H1 (cell line): ENCODE measurements at regions not wholly inside any gene's neighbourhood (a gene's known extent, or its start where the extent isn't known, plus 50 kb on each side); places are given as distances from the start of the nearest gene placed in this dataset.

Experiments
- CTCF ChIA-PET: fragments of 300-600 bp; sonication (Branson Sonifier 250); formaldehyde crosslinking; loops from one replicate; lab custom pipeline; 2021; ENCODE audit not compliant: partially characterized antibody; lab: Charles Lee
- POLR2A ChIA-PET: fragments of 300-600 bp; sonication (Branson Sonifier 250); formaldehyde crosslinking; loops from one replicate; lab custom pipeline; 2021; ENCODE audit warnings: inconsistent platforms; ENCODE audit not compliant: partially characterized antibody; lab: Charles Lee
- DNase-seq, 2 experiments: peaks; one replicate each; pipeline versions ENCODE4 v3.0.0 to v3.0.0-alpha.2; 2010 to 2022; ENCODE audit warnings: low spot score in 2 of 2, low read depth in 1 of 2, mixed read lengths in 1 of 2
- FAIRE-seq: peaks from 2 replicates; lab custom pipeline; 2011; peaks lifted over from hg19 to GRCh38; lab: Jason Lieb, UNC
- H2AFZ ChIP-seq: 2 replicates; pipeline ENCODE4 v1.8.1; 2012; ENCODE audit warnings: low read length, inconsistent platforms
- H2AK5ac ChIP-seq: 2 replicates; pipeline ENCODE4 v1.6.1; 2013; ENCODE audit warnings: low read depth, low read length
- H2BK120ac ChIP-seq: replicated peaks from 2 replicates; pipeline ENCODE3; 2013; ENCODE audit warnings: low read depth, low read length, inconsistent platforms
- H2BK12ac ChIP-seq: 2 replicates; pipeline ENCODE4 v1.6.1; 2013; ENCODE audit warnings: low read depth, low read length
- H2BK15ac ChIP-seq: 2 replicates; pipeline ENCODE4 v1.6.1; 2013; ENCODE audit warnings: low read length
- H2BK20ac ChIP-seq: 2 replicates; pipeline ENCODE4 v1.6.1; 2013; ENCODE audit warnings: low read length
- H2BK5ac ChIP-seq: 2 replicates; pipeline ENCODE4 v1.6.1; 2013; ENCODE audit warnings: low read depth, low read length
- H3K14ac ChIP-seq: 2 replicates; pipeline ENCODE4 v1.6.1; 2013; ENCODE audit warnings: inconsistent platforms; ENCODE audit not compliant: insufficient read length
- H3K18ac ChIP-seq: 2 replicates; pipeline ENCODE4 v1.6.1; 2013; ENCODE audit warnings: low read length; ENCODE audit errors: extremely low read depth
- H3K23ac ChIP-seq: 2 replicates; pipeline ENCODE4 v1.6.1; 2013; ENCODE audit warnings: inconsistent platforms; ENCODE audit not compliant: insufficient read length
- H3K23me2 ChIP-seq: 2 replicates; pipeline ENCODE4 v1.6.1; 2013; ENCODE audit warnings: low read depth, low read length
- H3K27ac ChIP-seq: 2 replicates; pipeline ENCODE4 v1.6.1; 2011; ENCODE audit warnings: low read depth, low read length, inconsistent platforms
- H3K27me3 ChIP-seq, 4 experiments: replicated peaks in 1 of 4; 1 replicate in 1 of 4; 2 replicates in 3 of 4; pipeline versions ENCODE4 v1.6.1 to v1.8.1; 2011 to 2013; ENCODE audit warnings: low read length in 3 of 4, mild to moderate bottlenecking in 3 of 4, inconsistent platforms in 2 of 4, mixed read lengths in 2 of 4, moderate library complexity in 1 of 4; ENCODE audit not compliant: control insufficient read depth in 3 of 4, insufficient read depth in 3 of 4; ENCODE audit errors: extremely low read depth in 1 of 4
- H3K36me3 ChIP-seq, 4 experiments: 2 replicates each; pipeline versions ENCODE4 v1.6.1 to v1.8.1; 2011 to 2013; ENCODE audit warnings: mild to moderate bottlenecking in 4 of 4, low read length in 3 of 4, moderate library complexity in 2 of 4, control low read depth in 1 of 4, inconsistent platforms in 1 of 4; ENCODE audit not compliant: insufficient read depth in 4 of 4, control insufficient read depth in 2 of 4
- H3K4ac ChIP-seq: replicated peaks from 2 replicates; pipeline ENCODE3; 2013; ENCODE audit warnings: low read length, low read depth, mixed read lengths, inconsistent platforms; ENCODE audit not compliant: insufficient read length
- H3K4me1 ChIP-seq, 4 experiments: replicated peaks in 1 of 4; 1 replicate in 1 of 4; 2 replicates in 3 of 4; pipeline versions ENCODE4 v1.6.1 to v1.8.1; 2011 to 2013; ENCODE audit warnings: low read length in 3 of 4, inconsistent platforms in 2 of 4, mixed read lengths in 1 of 4; ENCODE audit not compliant: insufficient read depth in 4 of 4, control insufficient read depth in 3 of 4
- H3K4me2 ChIP-seq, 2 experiments: 2 replicates each; pipeline versions ENCODE4 v1.6.1 to v1.8.1; 2011 to 2013; ENCODE audit warnings: low read depth in 2 of 2, low read length in 2 of 2, control low read depth in 1 of 2, inconsistent platforms in 1 of 2, mild to moderate bottlenecking in 1 of 2; ENCODE audit not compliant: insufficient read depth in 1 of 2
- H3K4me3 ChIP-seq, 4 experiments: fragments of 200-600, 300-600 bp in 1 of 4; sonication (generic), shearing (Covaris generic), sonication (Bioruptor Twin) in 1 of 4; 2 replicates each; pipeline versions ENCODE4 v1.5.1 to v1.8.1; 2011 to 2016; ENCODE audit warnings: low read length in 4 of 4, low read depth in 3 of 4, control low read depth in 2 of 4, inconsistent platforms in 2 of 4, mild to moderate bottlenecking in 2 of 4, mixed read lengths in 1 of 4, moderate library complexity in 1 of 4; ENCODE audit not compliant: insufficient read depth in 2 of 4; ENCODE audit errors: extremely low read depth in 1 of 4
- H3K56ac ChIP-seq: replicated peaks from 2 replicates; pipeline ENCODE3; 2013; ENCODE audit warnings: low read depth, mild to moderate bottlenecking, mixed read lengths, low read length, inconsistent platforms; ENCODE audit not compliant: insufficient read length
- H3K79me1 ChIP-seq: 2 replicates; pipeline ENCODE4 v1.6.1; 2013; ENCODE audit warnings: low read depth, low read length, control low read depth
- H3K79me2 ChIP-seq, 2 experiments: 2 replicates each; pipeline versions ENCODE4 v1.6.1 to v1.8.1; 2012 to 2013; ENCODE audit warnings: low read length in 2 of 2, mild to moderate bottlenecking in 2 of 2, inconsistent platforms in 1 of 2; ENCODE audit not compliant: insufficient read depth in 2 of 2, control insufficient read depth in 1 of 2
- H3K9ac ChIP-seq, 4 experiments: replicated peaks in 1 of 4; 1 replicate in 1 of 4; 2 replicates in 3 of 4; pipeline versions ENCODE4 v1.6.1 to v1.8.1; 2011 to 2013; ENCODE audit warnings: low read depth in 3 of 4, low read length in 3 of 4, control low read depth in 2 of 4, mild to moderate bottlenecking in 2 of 4, moderate library complexity in 2 of 4, inconsistent platforms in 1 of 4; ENCODE audit errors: extremely low read depth in 1 of 4
- H3K9me3 ChIP-seq, 2 experiments: 2 replicates each; pipeline versions ENCODE4 v1.6.1 to v1.8.1; 2012 to 2013; ENCODE audit warnings: mild to moderate bottlenecking in 2 of 2, moderate library complexity in 2 of 2, control low read depth in 1 of 2, inconsistent platforms in 1 of 2, low read depth in 1 of 2, low read length in 1 of 2, mixed read lengths in 1 of 2; ENCODE audit not compliant: insufficient read depth in 2 of 2
- H4K20me1 ChIP-seq, 2 experiments: replicated peaks in 1 of 2; 2 replicates each; pipeline versions ENCODE3 to v1.8.1; 2011 to 2013; ENCODE audit warnings: inconsistent platforms in 2 of 2, low read length in 2 of 2, mild to moderate bottlenecking in 1 of 2; ENCODE audit not compliant: insufficient read depth in 2 of 2, control insufficient read depth in 1 of 2
- H4K5ac ChIP-seq: 2 replicates; pipeline ENCODE4 v1.6.1; 2013; ENCODE audit warnings: low read length, low read depth, mixed read lengths, inconsistent platforms; ENCODE audit not compliant: insufficient read length
- H4K8ac ChIP-seq: 2 replicates; pipeline ENCODE4 v1.8.0; 2013; ENCODE audit warnings: mild to moderate bottlenecking, moderate library complexity, low read length, inconsistent platforms; ENCODE audit not compliant: insufficient read depth; ENCODE audit errors: extremely low read depth
- H4K91ac ChIP-seq: replicated peaks from 2 replicates; pipeline ENCODE3; 2013; ENCODE audit warnings: low read length, mixed read lengths, inconsistent platforms; ENCODE audit not compliant: insufficient read length
- HDAC6 ChIP-seq: IDR thresholded peaks from one replicate; pipeline ENCODE4 v1.7.1; 2012; ENCODE audit warnings: low read depth, mild to moderate bottlenecking, inconsistent platforms, low read length, moderate library complexity
- SIN3A ChIP-seq, 2 experiments: IDR thresholded peaks in 1 of 2; conservative IDR thresholded peaks in 1 of 2; 2 replicates each; pipeline ENCODE4 v1.6.1; 2011 to 2012; ENCODE audit warnings: low read length in 2 of 2, improper control_type of control experiment in 1 of 2, low read depth in 1 of 2, mild to moderate bottlenecking in 1 of 2
- WGBS, 2 experiments: shearing (Covaris generic) in 1 of 2; methylation state at CpG; one replicate each; pipeline versions ENCODE4 v1.1.6 to v1.1.7; 2013 to 2015; ENCODE audit warnings: low lambda C conversion rate in 2 of 2, mixed read lengths in 2 of 2, inconsistent platforms in 1 of 2, low coverage in 1 of 2, missing lambda C conversion rate in 1 of 2; ENCODE audit not compliant: insufficient replicate concordance in 2 of 2, insufficient coverage in 1 of 2, insufficient read length in 1 of 2; ENCODE audit errors: extremely low coverage in 1 of 2, missing lambda C conversion rate in 1 of 2; 5-methylcytosine and 5-hydroxymethylcytosine counted together

DNA sequence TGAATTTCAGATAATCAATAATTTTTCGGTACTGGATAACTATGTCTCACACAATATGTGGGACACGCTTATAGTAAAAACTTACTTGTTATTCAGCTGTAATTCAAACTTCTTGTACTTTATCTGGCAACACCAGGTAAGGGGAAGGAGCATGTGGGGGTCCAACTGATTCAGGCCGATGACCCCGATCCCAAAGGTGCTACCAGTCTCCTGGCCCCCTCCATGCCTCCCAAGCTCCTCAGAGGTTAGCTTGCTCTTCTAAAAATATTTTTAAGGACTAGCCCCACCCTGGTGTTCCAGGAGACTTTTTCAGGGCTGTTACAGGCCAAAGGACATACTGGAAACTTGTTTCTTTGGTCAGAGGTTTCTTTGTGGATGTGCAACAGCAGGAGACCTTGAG is 61.8 kb upstream of the ALX4 start:
- Histone ChIP-seq H3K14ac (no peak overlapping the region), H2BK15ac (no peak overlapping the region; the same call in 1 of the 2 replicates), H3K9ac (no peak overlapping the region), H3K4ac (no peak overlapping the region), H3K27ac (no peak overlapping the region), H3K79me2 (no peaks in the 10 kb centered on the region), H3K27me3 (peaks cover 0 to 2% (median 0%) of the 10 kb centered on the region in 4 experiments; a peak in 3 of 7 replicates), H4K8ac (no peak overlapping the region), H3K4me3 (no peak overlapping the region), H2BK20ac (no peak overlapping the region), H3K4me2 (no peak overlapping the region), H3K79me1 (no peaks in the 10 kb centered on the region), H2BK5ac (no peak overlapping the region), H3K23ac (no peak overlapping the region), H3K4me1 (peaks cover 0 to 2% (median 0%) of the 10 kb centered on the region in 4 experiments; a peak in 2 of 7 replicates), H4K20me1 (no peaks in the 10 kb centered on the region), H3K18ac (no peak overlapping the region), H2AFZ (no peak overlapping the region), H3K56ac (no peak overlapping the region), H2BK120ac (no peak overlapping the region), H2BK12ac (no peak overlapping the region), H4K5ac (no peak overlapping the region), H3K9me3 (no peaks in the 10 kb centered on the region)
- ChIA-PET POLR2A (no interaction called here), CTCF (interaction anchor here (0.9 to 3.1 kb wide), 4 partner anchors 19 to 86 kb away, joined by 3 to 8 read pairs (median 5); no protein-coding TSS in a partner anchor)
- FAIRE-seq: no peak
- TF ChIP-seq HDAC6 (no peak), SIN3A (conservative IDR thresholded peaks at IDR 0.05 in 1 of 2, IDR thresholded peaks at IDR 0.05 in 1 of 2; ENCODE audit: low read depth in 1 of 2, low read length in 2 of 2) (no peak)
- TF ChIP-seq, all 59 proteins: peak for 0
- Histone ChIP-seq H3K23me2 (no peaks in the 10 kb centered on the region), H2AK5ac (no peak overlapping the region), H4K91ac (no peak overlapping the region), H3K36me3 (no peaks in the 10 kb centered on the region)
- 89% methylated on average over 4 of the region's 4 CpGs; no CpG with 5 or more reads in 1 of the 2 experiments for WGBS, 2 experiments
- no peak for DNase-seq
